ENCODE measurements at regions not wholly inside any gene's neighbourhood (a gene's known extent, or its start where the extent isn't known, plus 50 kb on each side); places are given as distances from the start of the nearest gene placed in this dataset.
"Not testable (repeated sequence)": the region's sequence is repeated elsewhere in the genome, so short reads cannot be mapped to it uniquely, and the experiment has no call there.

DNA sequence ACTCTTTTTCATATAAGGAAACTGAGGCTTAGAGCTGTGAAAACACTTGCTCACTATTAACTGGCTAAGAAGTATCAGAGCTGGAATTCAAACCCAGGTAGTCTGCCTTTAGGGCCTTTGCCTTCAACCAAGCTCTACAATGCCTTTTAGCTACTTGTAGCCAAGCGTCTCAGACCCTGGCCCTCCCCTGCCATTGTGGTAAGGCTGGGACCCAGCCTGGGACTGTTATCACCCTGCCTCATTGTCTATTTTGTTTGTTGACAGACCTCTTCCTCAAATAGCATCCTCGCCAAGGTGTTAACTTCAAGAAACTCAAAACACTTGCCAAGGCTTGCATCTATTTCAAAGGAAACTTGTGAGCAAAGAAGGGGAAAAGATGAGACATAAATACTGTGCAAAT lies 76.7 kb upstream of the CD28 start:
- no peak for FAIRE-seq
- no peak for DNase-seq (ENCODE audit: low spot score)

DNA sequence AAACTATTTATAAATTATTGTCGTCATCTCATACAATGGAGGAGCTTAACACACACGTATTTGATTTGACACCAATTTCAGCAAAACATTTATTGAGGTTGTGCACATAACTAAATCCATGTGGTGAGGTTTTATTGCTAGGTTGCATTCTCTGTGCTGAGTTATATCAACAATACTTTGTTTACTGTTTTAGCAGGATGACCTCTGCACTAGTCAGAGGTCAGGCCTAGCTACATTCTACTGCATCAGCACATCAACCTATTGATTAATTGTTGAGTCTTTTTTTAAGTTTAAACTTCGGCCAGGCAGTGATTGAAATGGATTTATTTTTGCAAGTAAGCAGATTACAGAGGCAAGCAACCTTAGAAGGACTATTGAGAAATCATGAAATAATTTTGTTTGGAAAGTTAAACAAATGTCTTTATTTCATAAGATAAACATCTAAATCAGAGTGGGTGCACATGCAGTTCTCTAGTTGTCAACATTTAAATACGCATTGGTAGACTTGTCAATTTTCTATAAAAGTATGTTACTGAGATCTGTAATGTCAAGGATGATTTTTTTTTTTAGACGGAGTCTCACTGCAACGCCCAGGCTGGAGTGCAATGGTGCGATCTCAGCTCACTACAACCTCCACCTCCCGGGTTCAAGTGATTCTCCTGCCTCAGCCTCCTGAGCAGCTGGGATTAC lies 75.2 kb upstream of the CD28 start:
- FAIRE-seq (peak; percentile 17), DNase-seq (ENCODE audit: low spot score) (no peak)

DNA sequence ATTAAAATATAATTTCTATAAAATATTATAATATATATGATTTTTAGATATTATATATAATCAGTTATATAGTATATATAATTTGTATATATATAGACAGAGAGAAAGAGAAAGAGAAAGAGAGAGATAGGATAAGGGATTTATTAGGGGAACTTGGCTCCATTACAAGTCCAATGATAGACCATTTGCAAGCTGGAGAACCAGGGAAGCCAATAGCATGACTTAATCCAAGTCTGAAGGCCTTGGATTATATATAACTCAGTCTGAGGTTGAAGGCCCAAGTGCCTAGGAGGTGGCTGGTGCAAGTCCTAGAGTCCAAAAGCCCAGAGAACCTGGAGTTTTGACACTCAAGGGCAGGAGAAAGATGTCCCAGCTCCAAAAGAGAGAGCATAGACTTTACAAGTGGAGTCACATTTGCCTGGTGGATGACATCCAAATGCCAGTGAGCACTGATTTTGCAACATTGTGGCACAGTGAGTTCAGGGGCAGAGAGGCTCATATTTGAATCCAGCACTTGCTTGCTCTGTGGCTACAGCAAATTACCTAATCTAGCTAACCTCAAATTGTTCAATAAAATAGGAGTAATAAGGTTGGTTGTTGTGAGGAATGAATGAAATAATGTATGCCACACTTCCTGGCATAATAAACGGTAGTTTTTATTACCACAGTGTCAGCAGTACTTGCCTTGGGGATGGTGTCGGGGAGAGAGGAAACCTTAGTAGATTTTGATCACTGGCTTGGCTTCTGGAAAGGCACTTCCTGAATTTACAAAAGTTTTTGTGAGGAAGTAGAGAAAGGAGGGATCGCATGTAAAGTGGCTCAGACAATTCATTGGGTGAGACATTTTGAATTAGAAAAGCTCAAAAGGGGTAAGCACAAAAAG lies 69.6 kb upstream of the CD28 start:
- DNase-seq (ENCODE audit: low spot score) (no peak), FAIRE-seq (no peak)

DNA sequence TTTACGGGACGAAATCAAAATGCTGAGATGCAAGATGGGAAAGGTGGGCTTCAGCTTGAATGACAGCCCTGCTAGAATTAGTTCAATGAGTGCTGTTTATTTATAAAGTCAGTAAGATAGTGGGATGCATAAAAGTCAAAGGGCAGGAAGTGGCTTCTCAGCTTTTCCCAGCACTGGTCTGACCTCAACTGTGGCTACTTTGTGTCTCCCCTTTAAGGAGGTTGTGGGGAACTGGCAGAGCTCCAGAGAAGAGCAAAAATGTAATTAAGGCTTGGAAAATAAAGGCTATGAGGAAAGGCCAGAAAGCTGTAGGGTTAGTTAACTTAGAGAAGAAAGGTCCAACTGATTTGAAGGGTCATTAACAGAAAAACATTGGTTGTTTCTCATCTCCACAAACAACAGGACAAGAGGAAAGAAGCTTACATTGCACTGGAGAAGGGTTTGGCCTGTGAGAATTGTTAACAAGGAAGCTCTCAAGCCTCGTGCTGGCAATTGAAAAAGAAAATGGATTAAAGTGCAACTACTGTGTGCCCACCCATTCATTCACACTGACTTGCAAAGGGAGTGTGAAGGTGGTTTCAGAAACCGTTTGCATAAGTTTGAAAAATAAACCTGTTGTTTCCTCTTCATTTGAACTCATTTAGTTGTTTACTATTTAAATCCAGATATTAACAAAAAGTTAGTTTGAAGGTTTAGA lies 68.8 kb upstream of the CD28 start:
- DNase-seq (ENCODE audit: low spot score) (no peak), FAIRE-seq (no peak)

DNA sequence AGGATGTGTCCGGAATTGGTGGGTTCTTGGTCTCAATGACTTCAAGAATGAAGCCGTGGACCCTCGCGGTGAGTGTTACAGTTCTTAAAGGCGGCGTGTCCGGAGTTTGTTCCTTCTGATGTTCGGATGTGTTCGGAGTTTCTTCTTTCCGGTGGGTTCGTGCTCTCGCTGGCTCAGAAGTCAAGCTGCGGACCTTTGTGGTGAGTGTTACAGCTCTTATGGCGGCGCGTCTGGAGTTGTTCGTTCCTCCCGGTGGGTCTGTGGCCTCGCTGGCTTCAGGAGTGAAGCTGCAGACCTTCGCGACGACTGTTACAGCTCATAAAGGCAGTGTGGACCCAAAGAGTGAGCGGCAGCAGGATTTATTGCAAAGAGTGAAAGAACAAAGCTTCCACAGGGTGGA lies 64.6 kb upstream of the CD28 start:
- FAIRE-seq; DNase-seq (ENCODE audit: low spot score): not testable (repeated sequence)

DNA sequence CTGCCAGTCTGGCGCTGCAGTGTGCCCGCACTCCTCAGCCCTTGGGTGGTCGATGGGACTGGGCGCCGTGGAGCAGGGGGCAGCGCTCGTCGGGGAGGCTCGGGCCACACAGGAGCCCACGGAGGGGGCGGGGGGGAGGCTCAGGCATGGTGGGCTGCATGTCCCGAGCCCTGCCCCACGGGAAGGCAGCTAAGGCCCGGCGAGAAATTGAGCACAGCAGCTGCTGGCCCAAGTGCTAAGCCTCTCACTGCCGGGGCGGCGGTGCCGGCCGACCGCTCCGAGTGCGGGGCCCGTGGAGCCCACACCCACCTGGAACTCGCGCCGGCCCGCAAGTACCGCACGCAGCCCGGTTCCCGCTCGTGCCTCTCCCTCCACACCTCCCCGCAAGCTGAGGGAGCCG lies 63.6 kb upstream of the CD28 start:
- DNase-seq (ENCODE audit: low spot score); FAIRE-seq: not testable (repeated sequence)

DNA sequence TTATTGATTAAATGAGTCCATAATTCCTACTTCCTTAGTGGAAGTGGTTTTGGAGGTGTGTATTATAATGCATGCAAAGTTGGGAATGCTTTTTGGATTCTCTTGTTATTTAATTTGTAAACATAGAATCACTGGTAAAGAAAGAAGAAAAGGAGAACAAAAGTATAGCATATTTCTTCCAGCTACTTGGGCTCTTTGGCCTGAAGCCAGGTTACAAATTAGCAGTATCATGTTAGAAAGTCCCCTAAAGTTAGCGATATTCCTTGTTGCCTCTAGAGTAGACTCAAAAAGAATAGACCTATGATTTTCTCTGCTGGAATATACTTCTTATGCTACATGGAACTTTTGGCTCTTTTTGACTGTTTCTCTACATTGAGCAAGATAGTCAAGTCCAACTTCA lies 60.6 kb upstream of the CD28 start:
- FAIRE-seq (no peak), DNase-seq (ENCODE audit: low spot score) (no peak)

DNA sequence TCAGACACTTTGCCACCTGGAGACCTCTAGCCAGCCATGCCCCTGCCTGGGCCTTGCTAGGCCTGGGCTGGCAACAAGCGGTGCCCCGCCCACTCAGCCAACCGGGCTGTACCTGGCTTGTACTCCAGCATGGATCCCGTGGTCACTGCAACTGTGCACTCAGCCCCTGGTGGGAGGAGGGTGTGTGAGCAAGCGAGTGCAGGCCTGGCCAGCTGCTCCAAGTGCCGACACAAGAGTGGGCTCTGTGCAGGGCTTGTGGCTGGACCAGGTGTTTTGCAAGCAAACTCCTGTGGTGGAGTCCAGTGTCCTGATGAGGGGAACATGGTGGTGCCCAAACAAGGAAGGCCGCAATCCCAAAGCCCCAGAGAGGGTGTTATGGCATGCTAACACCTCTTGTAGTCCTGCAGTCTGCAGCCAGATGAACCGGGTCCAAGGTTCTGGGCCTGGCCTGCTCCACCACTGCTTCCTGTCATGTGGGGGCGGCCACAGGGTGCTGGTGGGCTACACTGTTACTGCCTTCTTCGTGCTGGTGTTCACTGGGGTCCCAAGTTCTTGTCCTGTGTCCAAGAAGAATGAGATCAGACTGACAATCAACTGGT lies 60.1 kb upstream of the CD28 start:
- DNase-seq (ENCODE audit: low spot score): no peak
- no peak for FAIRE-seq

DNA sequence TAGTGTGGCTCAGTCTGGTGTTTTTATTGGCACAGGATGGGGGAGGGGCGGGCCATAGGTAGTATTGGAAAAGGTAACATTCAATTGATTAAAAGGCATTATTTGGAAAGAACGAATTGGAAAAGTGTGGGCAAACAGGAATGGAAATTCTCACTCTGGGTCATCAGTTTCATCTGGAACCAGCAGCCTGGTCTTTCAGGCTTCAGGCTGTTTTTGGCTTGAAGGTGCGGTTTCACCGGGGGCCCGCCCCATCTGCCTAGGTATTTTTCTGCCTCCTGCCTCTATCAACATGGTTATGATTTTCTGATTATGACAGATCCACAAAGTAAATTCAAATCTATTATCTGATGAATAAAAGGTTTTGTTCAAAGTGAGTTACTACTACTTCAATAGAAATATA lies 59.5 kb upstream of the CD28 start:
- FAIRE-seq (no peak), DNase-seq (ENCODE audit: low spot score) (no peak)

DNA sequence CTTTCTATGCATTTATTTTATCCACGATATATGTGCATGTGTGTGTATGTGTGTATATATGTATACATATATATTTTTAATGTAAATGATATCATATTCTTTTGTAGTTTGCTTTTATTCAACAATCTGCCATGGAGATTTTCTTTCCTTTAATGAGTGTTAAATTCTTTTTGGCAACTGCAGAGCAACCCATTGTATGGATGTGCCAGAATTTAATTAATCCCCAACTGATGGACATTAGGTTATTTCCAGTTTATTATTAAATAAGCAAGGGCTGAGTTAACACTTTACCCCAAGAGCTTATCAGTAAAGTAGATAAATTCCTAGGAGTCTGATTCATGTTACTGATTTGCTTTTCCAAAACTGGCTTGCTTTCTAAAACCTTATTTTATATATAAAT lies 58.9 kb upstream of the CD28 start:
- FAIRE-seq: no peak
- DNase-seq (ENCODE audit: low spot score): no peak

DNA sequence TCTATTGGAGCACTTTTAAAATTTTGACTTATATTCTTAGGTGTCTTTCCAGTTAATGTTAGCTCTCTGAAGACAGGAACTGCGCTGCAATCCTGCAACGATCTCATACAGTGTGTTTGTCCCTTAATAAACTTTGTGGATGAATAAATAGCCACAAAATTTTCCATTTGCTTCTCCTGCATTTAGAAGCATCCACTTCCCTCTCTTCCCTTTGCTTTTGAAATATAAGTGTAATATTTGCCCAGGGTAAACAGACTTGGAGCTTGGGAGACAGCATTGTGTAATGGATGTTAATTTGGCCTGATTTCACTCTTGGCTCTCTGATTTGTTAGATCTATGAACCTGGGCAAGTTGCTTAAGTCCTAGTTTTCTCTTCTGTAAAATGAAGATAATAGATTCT lies 58.2 kb upstream of the CD28 start:
- DNase-seq (ENCODE audit: low spot score) (no peak), FAIRE-seq (no peak)

DNA sequence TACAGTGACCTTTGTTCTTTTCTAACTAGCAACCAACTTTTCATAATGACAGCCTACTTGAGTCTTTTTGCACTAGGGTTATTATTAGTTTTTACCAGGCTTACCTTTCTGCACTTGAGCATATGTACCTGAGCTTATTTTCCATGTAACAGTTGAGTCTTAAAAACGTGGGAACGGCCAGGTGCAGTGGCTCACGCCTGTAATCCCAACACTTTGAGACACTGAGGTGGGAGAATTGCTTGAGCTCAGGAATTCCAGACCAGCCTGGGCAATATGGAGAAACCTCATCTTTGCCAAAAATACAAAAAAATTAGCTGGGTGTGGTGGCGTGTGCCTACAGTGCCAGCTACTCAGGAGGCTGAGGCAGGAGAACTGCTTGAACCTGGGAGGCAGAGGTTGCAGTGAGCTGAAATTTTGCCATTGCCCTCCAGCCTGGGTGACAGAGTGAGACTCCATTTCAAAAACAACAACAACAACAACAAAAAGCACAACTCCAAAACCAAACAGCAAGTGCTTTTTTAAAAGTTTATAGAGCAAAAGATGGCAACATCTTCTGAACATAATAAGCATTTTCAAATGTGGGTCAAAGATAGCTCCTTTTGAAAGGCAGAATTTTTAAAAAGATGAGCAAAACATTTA lies 57.1 kb upstream of the CD28 start:
- DNase-seq (ENCODE audit: low spot score) (no peak), FAIRE-seq (no peak)

DNA sequence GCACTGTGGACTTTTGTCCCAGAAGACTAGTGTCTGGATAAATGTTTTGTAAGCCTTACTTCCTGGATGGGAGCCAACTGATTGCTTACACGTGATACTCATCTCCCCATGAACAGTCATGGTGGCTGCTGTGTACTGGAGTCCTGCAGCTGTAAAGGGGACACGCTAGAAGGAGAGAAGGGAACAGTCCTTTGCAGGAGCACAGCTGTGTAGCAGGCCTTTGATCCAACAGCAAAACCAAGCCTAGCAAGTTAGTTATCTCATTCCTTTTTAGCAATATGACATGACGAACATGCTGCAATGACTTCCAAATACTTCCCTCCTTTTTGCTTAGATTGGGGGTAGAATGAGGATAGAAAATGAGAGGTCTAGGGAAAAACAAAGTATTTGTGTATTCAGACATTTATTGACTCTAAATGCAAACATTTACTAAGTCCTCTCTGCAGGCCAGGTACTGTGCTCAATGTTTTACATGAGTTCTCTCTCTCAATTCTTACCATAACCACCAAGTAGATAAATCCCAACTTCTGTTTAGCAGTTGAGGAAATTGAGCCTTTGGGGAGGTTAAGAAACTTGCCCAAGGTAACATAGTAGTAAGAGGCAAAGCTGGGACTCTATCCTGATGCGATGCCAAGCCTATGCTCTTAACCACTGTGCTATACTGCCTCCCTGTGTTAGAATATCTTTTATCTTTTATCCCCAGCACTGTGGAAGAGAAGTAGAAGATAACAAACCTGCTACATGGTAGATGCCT lies 55.4 kb upstream of the CD28 start:
- no peak for FAIRE-seq

DNA sequence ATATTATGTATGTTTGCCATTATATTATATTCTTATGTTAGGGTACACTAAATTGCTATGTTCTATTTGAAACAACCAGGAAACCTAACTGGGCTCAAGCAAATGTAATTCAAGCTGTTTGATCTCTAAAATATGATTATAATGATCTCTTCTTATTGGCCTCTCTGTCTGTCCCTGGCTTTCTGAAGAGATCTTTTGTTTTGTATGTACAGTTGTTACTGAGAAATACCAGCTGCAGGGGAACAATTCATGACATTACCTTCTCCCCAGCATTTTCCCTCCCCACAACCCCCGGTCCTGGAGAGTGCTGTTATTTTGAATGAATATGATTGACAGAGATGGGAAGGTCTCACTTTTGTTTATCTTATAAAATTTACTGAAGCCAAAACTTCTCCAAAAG lies 54.8 kb upstream of the CD28 start:
- DNase-seq (ENCODE audit: low spot score) (no peak), FAIRE-seq (no peak)

More for the DNA sequence above, 55.4 kb upstream of the CD28 start:
- peak; percentile 26 for DNase-seq (ENCODE audit: low spot score)

DNA sequence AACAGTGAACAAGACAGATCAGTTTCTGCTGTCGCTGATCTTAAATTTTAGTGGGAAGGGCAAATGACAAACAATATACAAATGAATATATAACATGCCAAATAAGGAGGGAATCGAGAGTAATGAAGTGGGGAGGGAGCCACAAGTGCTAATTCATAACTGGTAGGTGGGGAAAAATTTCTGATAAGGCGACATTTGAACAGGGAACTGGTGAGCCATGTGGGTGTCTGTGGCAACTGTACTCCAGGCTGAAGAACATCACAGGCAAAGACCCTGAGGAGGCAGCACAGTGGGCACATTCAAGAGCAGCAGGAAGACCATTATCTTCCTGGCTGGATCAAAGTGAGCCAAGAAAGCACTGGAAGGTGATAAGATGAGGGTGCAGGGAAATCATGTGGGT lies 51.6 kb upstream of the CD28 start:
- FAIRE-seq (no peak), DNase-seq (ENCODE audit: low spot score) (no peak)

DNA sequence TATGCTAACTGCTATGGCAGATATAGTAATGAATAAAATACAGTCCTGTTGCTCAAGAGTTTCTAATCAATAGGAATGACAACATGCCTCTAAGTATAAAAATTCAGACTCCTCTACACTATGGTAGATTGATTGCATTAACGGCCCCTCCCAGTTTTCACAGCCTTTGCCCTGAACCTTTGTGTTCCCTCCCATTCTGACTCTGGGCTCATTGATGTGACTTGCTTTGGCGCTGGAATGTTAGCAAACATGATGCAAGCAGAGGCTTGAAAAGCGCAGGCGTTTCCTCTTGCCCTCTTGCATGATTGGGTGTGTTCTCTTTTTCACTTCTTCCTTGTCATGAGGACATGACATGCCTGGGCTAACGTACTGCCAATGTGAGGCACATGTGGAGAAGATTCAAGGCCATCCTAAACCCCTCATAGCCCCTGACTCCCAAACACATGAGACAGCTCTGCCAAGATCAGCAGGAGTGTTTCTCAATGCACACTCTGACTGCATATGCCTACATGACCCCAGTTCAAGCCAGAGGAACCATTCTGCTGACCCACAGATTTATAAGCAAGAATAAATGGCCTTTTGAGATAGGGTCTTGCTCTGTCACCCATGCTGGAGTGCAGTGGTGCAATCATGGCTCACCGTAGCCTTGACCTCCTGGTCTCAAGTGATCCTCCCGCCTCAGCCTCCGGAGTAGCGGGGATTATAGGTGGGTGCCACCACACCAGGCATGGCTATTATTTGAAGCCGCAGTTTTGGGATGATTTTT lies 49.7 kb upstream of the CD28 start:
- no peak for FAIRE-seq
- no peak for DNase-seq (ENCODE audit: low spot score)

All from urothelium cell line (cell line).